Ecto neural progenitor cell (in vitro differentiated cells): ENCODE measurements at regions not wholly inside any gene's neighbourhood (a gene's known extent, or its start where the extent isn't known, plus 50 kb on each side); places are given as distances from the start of the nearest gene placed in this dataset.

Source experiments
- DNase-seq: peaks from one replicate; pipeline ENCODE4 v3.0.0-alpha.2; 2018; ENCODE audit warnings: low spot score

DNA sequence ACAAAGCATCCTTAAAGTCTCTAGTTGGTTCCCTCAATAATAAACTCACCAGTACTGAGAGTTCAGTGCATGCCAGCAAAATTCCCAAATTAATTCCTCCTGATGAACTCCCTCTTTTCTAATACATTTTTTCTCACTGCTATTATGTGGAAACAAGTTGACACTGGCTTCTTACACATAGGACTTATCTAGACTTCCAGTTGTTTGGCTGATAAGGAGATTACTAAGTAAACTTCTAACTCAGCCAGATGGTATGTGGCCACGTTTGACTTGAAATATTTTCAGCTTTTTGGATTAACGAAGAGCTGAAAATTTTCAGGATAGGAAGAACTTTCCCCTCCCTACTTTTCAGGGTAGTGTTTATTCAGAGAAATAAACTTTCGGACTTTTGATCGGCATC is 1154.2 kb upstream of the TENM4 start:
- no peak for DNase-seq

DNA sequence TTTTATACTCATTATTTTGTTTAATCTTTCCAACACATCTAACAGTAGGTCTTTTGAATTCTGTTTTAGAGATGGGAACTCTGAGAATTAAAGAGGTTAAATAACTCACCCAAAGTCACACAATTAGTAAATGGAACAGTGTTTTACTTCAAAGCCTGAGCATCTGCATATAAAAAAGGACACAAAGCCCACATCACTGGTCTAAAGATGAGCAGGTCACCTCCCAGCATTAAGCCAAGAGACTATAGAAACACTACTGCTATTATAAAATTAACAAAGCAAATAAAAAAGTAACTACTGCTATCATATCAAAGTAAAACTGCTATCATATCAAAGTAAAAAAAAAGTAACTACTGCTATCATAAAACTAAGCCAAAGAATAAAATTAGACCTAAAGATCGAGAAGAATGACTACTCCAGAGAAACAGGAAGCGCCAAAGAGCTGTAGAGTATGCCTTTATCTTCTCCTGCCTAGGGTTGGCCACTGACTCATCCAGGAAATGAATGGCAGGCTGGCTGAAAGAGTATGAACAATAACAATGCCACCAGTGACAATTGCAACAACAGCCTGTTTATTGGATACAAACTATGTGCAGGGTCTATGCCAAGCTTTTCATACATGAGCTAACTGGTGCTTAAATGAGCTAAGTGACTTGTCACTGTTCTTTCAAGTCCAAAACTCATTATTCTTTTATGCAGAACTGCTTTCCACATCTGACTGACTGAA is 1153.0 kb upstream of the TENM4 start:
- no peak for DNase-seq

DNA sequence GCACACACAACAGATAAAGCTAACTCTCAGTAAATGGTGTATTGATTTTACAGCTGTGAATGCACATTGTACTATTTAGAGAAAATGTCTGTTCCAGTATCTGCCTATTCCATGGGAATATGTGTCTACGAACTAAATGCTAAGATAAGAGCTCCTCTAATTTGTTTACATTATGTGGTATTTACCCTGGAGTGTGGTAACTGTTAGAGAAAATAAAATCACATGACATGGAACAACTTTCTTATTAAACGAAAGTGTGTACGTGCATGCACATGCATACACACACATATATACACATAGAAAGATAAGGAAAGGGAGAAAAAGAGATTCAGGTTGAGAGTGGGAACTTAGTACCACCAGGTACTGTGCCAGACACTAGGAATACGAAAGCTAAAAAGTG is 1151.7 kb upstream of the TENM4 start:
- DNase-seq, result no peak

DNA sequence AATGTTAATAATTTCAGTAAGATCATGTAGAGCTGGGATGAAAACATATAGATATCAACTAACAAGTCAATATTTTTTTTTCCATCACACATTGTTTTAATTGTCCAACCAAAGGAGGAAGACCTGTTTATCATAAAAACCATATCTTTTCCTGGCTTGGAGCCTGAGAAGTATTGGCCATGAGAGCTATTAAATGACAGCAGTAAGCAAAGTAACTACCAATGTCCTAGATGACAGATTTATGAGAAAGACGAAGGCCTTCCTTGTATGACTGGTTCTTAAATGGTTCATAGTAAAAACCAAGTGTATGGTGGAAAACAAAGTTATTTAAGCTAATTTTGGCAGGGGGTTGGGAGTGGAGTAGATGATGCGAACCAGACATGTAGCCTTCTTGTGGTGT is 1147.1 kb upstream of the TENM4 start:
- no peak for DNase-seq

DNA sequence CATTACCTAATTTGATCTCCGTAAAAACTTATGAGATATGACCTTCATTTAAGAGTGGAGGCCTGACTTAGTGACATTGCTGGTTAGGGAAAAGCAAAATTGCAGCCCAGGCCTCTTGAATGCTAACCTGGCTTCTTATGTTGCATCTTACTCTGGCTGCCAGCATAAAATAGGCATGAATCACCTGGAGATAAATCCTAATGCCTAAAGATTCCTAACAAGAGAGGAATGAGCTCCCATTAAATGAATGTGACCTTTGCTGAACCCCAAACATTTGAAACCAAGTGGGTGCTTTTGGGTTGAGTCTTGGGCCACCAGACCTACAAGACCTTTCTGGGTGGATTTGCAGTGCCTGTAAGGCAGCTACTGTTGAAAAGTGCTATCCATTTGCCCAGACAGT is 1145.6 kb upstream of the TENM4 start:
- no peak for DNase-seq

DNA sequence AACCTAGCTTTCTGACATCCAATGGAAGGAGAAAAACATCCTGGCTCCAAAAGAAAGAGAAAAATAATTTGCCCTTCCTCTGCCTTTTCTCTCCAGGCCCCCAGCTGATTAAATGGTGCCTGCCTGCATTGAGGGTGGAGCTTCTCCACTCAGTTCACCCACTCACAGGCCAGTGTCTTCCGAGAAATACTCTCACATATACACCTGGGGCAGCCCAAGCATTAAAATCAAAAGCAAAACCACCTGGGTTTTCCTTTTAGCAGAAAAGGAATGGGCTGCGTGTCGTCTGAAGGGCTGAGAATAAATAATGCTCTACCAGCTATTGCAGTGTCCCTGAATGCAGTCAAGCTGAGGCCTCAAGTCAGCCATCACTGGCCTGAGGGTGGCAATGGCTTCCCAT is 1143.8 kb upstream of the TENM4 start:
- no peak for DNase-seq

DNA sequence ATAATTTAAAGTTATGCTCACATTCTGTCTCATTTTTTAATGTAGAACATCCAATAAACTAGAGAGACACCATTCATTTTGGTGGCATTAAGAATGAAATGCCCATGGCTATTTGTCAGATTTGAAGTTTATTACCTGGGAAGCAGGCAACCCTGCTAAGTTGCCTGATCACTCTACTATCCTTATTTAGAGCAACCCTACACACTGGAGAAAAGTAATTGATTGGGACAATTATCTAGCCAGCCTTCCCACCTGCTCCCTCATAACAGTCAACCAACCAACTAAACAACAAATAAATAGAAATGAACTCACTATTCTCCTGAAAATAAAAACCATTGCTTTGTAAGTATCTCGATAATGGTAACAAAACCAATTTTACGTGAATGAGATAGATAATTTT is 1129.0 kb upstream of the TENM4 start:
- DNase-seq, result no peak

DNA sequence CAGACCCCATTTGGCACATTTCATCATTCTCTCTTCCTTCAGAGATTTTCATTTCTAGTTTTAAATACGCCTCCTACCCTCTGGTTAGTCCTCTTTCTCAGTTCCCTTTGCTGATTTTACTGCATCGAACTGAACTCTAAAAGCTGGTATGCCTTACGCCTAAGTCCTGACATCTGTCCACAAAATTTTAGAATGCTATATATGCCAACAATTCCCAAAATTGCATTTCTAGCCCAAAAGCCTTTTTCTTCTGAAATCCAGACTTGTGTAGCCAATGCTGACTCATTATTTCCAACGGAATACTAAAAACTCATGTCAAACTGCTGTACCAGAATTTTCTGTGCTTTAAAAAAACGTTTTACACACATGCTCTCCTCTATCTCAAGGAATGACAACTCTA is 1124.4 kb upstream of the TENM4 start:
- DNase-seq, result no peak

GRCh38 chr11:80562523-80563125 is 1121.8 kb upstream of the TENM4 start:
- DNase-seq, result no peak

DNA sequence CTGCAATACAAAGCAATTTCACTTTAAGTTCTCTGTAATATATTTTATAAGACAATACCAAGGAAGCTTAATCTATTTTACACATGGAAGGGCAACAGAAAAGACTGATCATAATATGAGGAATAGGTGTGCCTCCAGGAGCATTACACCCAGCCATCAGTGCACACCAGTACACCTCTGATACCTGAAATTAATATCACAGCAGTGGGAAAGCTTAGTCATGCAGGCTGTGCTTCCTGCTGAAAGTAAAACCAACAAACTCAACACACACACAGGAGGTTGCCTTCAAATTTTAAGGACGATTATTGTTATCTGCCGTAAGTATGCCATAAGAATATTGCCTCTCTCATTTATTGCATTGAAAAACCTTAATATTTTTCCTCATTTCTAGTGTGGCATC is 1119.1 kb upstream of the TENM4 start:
- no peak for DNase-seq

DNA sequence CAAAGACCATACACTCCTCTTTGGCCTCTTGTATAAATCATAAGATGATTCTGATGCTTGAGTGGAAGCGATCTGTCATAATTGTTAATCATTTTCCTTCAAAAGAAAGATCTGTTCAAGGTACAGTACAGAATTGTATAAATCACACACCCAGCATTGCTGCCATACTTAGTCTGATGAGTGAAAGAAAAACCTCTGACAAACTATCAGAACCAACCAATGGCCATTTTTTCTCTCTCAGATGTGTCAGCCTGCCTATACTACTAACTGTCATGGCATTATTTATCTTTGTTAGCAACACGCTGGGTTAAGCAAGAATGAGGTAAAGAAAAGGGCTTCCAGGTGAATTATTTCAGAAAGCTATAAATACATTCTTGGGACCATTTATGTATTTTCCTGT is 1112.7 kb upstream of the TENM4 start:
- no peak for DNase-seq

GRCh38 chr11:80542704-80543103 is 1101.9 kb upstream of the TENM4 start:
- DNase-seq, result no peak

- no peak for DNase-seq
Observed at GRCh38 chr11:80538040-80538439, 1097.2 kb upstream of the TENM4 start.

GRCh38 chr11:80533463-80533862 is 1092.6 kb upstream of the TENM4 start:
- DNase-seq, result no peak

- no peak for DNase-seq
Observed at GRCh38 chr11:80532633-80533232, 1091.9 kb upstream of the TENM4 start.

- no peak for DNase-seq
Observed at GRCh38 chr11:80529726-80530125, 1088.9 kb upstream of the TENM4 start.

- DNase-seq, result no peak
Observed at GRCh38 chr11:80525663-80526405, 1085.0 kb upstream of the TENM4 start.

GRCh38 chr11:80524349-80524748 is 1083.5 kb upstream of the TENM4 start:
- DNase-seq, result no peak

DNA sequence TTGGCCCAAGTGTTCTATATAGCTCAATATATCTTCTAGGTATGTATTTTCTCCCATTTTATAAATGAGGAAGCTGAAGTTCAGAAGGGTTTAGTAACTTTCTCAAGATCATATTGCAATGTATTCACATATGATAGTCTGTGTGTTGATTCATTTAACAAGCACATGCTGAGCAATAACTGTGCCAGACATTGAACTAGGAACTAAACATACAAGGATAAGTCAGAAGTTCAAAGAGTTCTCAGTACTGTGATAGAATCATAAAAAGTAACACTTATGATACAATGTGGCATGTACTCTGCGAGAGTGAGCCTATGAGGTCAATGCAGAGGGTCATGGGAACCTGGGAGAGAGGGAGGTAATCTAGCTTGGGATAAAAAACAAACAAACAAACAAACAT is 1082.2 kb upstream of the TENM4 start:
- DNase-seq, result no peak

DNA sequence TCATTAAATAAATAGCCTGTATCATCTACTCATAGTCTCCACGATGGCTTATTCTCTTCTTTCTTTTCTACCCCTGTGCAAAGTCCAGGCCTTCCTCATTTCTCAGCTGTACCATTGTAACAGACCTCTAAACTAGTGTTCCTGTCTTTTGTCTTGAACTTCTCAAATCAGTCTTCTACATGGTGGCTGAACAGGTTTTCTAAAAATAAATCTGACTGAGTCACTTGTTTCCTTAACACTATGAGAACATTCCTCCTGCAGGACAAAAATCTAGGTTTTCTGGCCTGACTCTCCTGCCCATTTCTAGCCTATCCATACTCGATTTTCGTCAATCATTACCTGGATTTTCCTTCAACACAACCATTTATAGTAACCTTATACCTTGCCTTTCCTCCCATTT is 1080.8 kb upstream of the TENM4 start:
- DNase-seq, result no peak

- DNase-seq, result no peak
Observed at GRCh38 chr11:80520507-80520887, 1079.7 kb upstream of the TENM4 start.

- DNase-seq, result no peak
Observed at GRCh38 chr11:80519596-80520506, 1079.0 kb upstream of the TENM4 start.
